Right lobe of liver (tissue), 6 donors: ENCODE measurements at regions not wholly inside any gene's neighbourhood (a gene's known extent, or its start where the extent isn't known, plus 50 kb on each side); places are given as distances from the start of the nearest gene placed in this dataset.

Experiments used
- ATAC-seq, 4 donors: fragments of 200-7000 bp; cut with Tn5 transposase; one replicate each; pipeline ENCODE4 v1.9.1; 2020; ENCODE audit warnings: mild to moderate bottlenecking in 4 of 4, moderate library complexity in 4 of 4
- DNase-seq, 3 donors: peaks; one replicate each; pipeline ENCODE4 v3.0.0-alpha.2; 2020
- H3K27ac ChIP-seq, 3 donors: fragments of 200-600 bp; one replicate each; pipeline ENCODE4 v1.8.0; 2022
- H3K27me3 ChIP-seq, 2 donors: fragments of 200-600 bp; one replicate each; pipeline ENCODE4 v1.8.0; 2022
- H3K36me3 ChIP-seq, 4 donors: fragments of 200-600 bp; sonication (generic) in 1 of 4; one replicate each; pipeline versions ENCODE4 v1.5.1 to v1.8.0; 2017 to 2022; ENCODE audit warnings: control low read depth in 1 of 4
- H3K4me1 ChIP-seq, 4 donors: fragments of 200-600 bp; sonication (generic) in 1 of 4; one replicate each; pipeline versions ENCODE4 v1.5.1 to v1.8.0; 2017 to 2022; ENCODE audit warnings: control low read depth in 1 of 4
- H3K4me3 ChIP-seq, 3 donors: fragments of 200-600 bp; one replicate each; pipeline ENCODE4 v1.8.0; 2022
- H3K9me3 ChIP-seq, 4 donors: fragments of 200-600 bp; sonication (generic) in 1 of 4; one replicate each; pipeline versions ENCODE4 v1.5.1 to v1.8.0; 2017 to 2022; ENCODE audit warnings: control low read depth in 1 of 4
- CTCF ChIP-seq, 4 donors: fragments of 200-600 bp in 3 of 4; fragments of 450-650 bp in 1 of 4; IDR thresholded peaks; one replicate each; pipeline versions ENCODE4 v1.5.1 to v1.8.0; 2016 to 2022; ENCODE audit warnings: antibody characterized with exemption in 4 of 4, mild to moderate bottlenecking in 2 of 4
- POLR2A ChIP-seq: fragments of 450-650 bp; IDR thresholded peaks from one replicate; pipeline ENCODE4 v1.6.1; 2017; ENCODE audit warnings: antibody characterized with exemption, mild to moderate bottlenecking
- WGBS: methylation state at CpG from one replicate; pipeline ENCODE4 v1.1.6; 2018; ENCODE audit warnings: low coverage, low lambda C conversion rate; ENCODE audit not compliant: insufficient coverage; ENCODE audit errors: missing lambda C conversion rate; 5-methylcytosine and 5-hydroxymethylcytosine counted together
- intact Hi-C, 2 donors: fragments of 100-400 bp; cut with DNase I; formaldehyde crosslinking; loops; one replicate each; pipeline versions ENCODE4 v1.11.2 to v1.14.1; 2022
- donor health status: DM: no; HTN: yes; CAD: no.
- donor health status: DM: no; HTN: no; CAD: no.
- donor health status: DM: no; HTN: no; CAD: no.
- donor health status: DM: no; HTN: yes; CAD: no.
- donor health status: DM: no; HTN: yes; CAD: no.

- no peak for DNase-seq
- WGBS: 67% methylated on average over 3 of the region's 3 CpGs
- no peak overlapping the region for H3K27ac ChIP-seq
Measured at GRCh38 chr5:12102151-12102550, 197.9 kb upstream of the CTNND2 start.

GRCh38 chr5:12100542-12100941 lies 196.3 kb upstream of the CTNND2 start:
- Histone ChIP-seq H3K4me3 (no peak overlapping the region), H3K36me3 (no peaks in the 10 kb centered on the region), H3K27me3 (no peaks in the 10 kb centered on the region), H3K4me1 (no peaks in the 10 kb centered on the region), H3K9me3 (no peaks in the 10 kb centered on the region), H3K27ac (no peak overlapping the region)
- DNase-seq (no peak), ATAC-seq (no peak)
- intact Hi-C loops: no loop called here
- TF ChIP-seq POLR2A (no peak), CTCF (IDR thresholded peaks at IDR 0.05) (no peak)

More at GRCh38 chr5:12102151-12102550, 197.9 kb upstream of the CTNND2 start:
- TF ChIP-seq POLR2A (no peak), CTCF (IDR thresholded peaks at IDR 0.05) (no peak)
- intact Hi-C loops: no loop called here
- no peak for ATAC-seq
- H3K9me3 ChIP-seq: no peaks in the 10 kb centered on the region
- H3K36me3 ChIP-seq: no peaks in the 10 kb centered on the region
- no peaks in the 10 kb centered on the region for H3K4me1 ChIP-seq
- no peaks in the 10 kb centered on the region for H3K27me3 ChIP-seq
- no peak overlapping the region for H3K4me3 ChIP-seq

- WGBS: 53% methylated on average over 4 of the region's 4 CpGs
- no peak overlapping the region for H3K27ac ChIP-seq
- no peak overlapping the region for H3K4me3 ChIP-seq
- no peaks in the 10 kb centered on the region for H3K9me3 ChIP-seq
- no peaks in the 10 kb centered on the region for H3K4me1 ChIP-seq
- DNase-seq: no peak
- TF ChIP-seq CTCF (IDR thresholded peaks at IDR 0.05): no peak
- no peak for TF ChIP-seq POLR2A
- intact Hi-C loops: no loop called here
- ATAC-seq: no peak
- no peaks in the 10 kb centered on the region for H3K36me3 ChIP-seq
- no peaks in the 10 kb centered on the region for H3K27me3 ChIP-seq
Measured at GRCh38 chr5:12099296-12099695, 195.1 kb upstream of the CTNND2 start.

- TF ChIP-seq CTCF (IDR thresholded peaks at IDR 0.05): no peak
- TF ChIP-seq POLR2A: no peak
- Histone ChIP-seq H3K27me3 (no peaks in the 10 kb centered on the region), H3K36me3 (no peaks in the 10 kb centered on the region), H3K27ac (no peak overlapping the region), H3K4me3 (no peak overlapping the region), H3K4me1 (no peaks in the 10 kb centered on the region), H3K9me3 (no peaks in the 10 kb centered on the region)
- ATAC-seq: no peak
- WGBS: 20% methylated on average over 1 of the region's 1 CpG
- intact Hi-C loops: no loop called here
- no peak for DNase-seq
Measured at GRCh38 chr5:12095808-12096281, 191.6 kb upstream of the CTNND2 start.

GRCh38 chr5:12093586-12093985 lies 189.3 kb upstream of the CTNND2 start:
- Histone ChIP-seq H3K4me3 (no peak overlapping the region), H3K36me3 (no peaks in the 10 kb centered on the region), H3K27me3 (no peaks in the 10 kb centered on the region), H3K9me3 (no peaks in the 10 kb centered on the region), H3K27ac (no peak overlapping the region), H3K4me1 (no peaks in the 10 kb centered on the region)
- 100% methylated on average over 1 of the region's 6 CpGs for WGBS
- ATAC-seq: no peak
- intact Hi-C loops: no loop called here
- TF ChIP-seq POLR2A: no peak
- no peak for TF ChIP-seq CTCF (IDR thresholded peaks at IDR 0.05)
- no peak for DNase-seq
